ENCODE measurements at regions not wholly inside any gene's neighbourhood (a gene's known extent, or its start where the extent isn't known, plus 50 kb on each side); places are given as distances from the start of the nearest gene placed in this dataset.

- intact Hi-C loops (cut with micrococcal nuclease), result no loop called here
- Mint-ChIP-seq H3K27ac (ENCODE audit: low read depth, unreplicated experiment) (no peak overlapping the region), H3K4me3 (ENCODE audit: unreplicated experiment) (no peak overlapping the region), H3K36me3 (ENCODE audit: insufficient read depth, unreplicated experiment) (no peaks in the 10 kb centered on the region), H3K4me1 (ENCODE audit: insufficient read depth, unreplicated experiment) (peaks cover 13% of the 10 kb centered on the region), H3K27me3 (ENCODE audit: insufficient read depth, unreplicated experiment) (no peaks in the 10 kb centered on the region), H3K9me3 (ENCODE audit: unreplicated experiment) (no peaks in the 10 kb centered on the region)
- ChIA-PET CTCF (interaction anchor here (0.7 kb wide), 2 partner anchors 136 to 558 kb away, joined by 3 read pairs; no protein-coding TSS in a partner anchor), POLR2A (no interaction called here)
- BruUV-seq (replicated peaks), result no TSS peak
- DNase-seq (ENCODE audit: unreplicated experiment), result no peak
- TF ChIP-seq CTCF (IDR thresholded peaks at IDR 0.05; ENCODE audit: unreplicated experiment), result no peak
These were observed 729.0 kb downstream of the EPHA4 start for GRCh38 chr2:220842901-220843665.

GRCh38 chr2:220845766-220846273 is 726.3 kb downstream of the EPHA4 start:
- CTCF ChIA-PET, result no interaction called here
- Mint-ChIP-seq H3K36me3 (ENCODE audit: insufficient read depth, unreplicated experiment) (no peaks in the 10 kb centered on the region), H3K9me3 (ENCODE audit: unreplicated experiment) (no peaks in the 10 kb centered on the region), H3K27ac (ENCODE audit: low read depth, unreplicated experiment) (no peak overlapping the region), H3K27me3 (ENCODE audit: insufficient read depth, unreplicated experiment) (no peaks in the 10 kb centered on the region), H3K4me1 (ENCODE audit: insufficient read depth, unreplicated experiment) (peaks cover 15% of the 10 kb centered on the region), H3K4me3 (ENCODE audit: unreplicated experiment) (no peak overlapping the region)
- no peak for DNase-seq (ENCODE audit: unreplicated experiment)
- no TSS peak for BruUV-seq (replicated peaks)
- TF ChIP-seq CTCF (IDR thresholded peaks at IDR 0.05; ENCODE audit: unreplicated experiment), result no peak
- intact Hi-C loops (cut with micrococcal nuclease), result no loop called here
- POLR2A ChIA-PET, result interaction anchor here (1.2 kb wide), 1 partner anchor 53 kb away, joined by 4 read pairs; no protein-coding TSS in a partner anchor

- Mint-ChIP-seq H3K36me3 (ENCODE audit: insufficient read depth, unreplicated experiment) (no peaks in the 10 kb centered on the region), H3K27me3 (ENCODE audit: insufficient read depth, unreplicated experiment) (no peaks in the 10 kb centered on the region), H3K9me3 (ENCODE audit: unreplicated experiment) (no peaks in the 10 kb centered on the region), H3K4me1 (ENCODE audit: insufficient read depth, unreplicated experiment) (peaks cover 15% of the 10 kb centered on the region), H3K4me3 (ENCODE audit: unreplicated experiment) (no peak overlapping the region), H3K27ac (ENCODE audit: low read depth, unreplicated experiment) (no peak overlapping the region)
- ChIA-PET POLR2A (interaction anchor here (0.7 to 1.2 kb wide), 2 partner anchors 54 to 771 kb away, joined by 3 to 4 read pairs; no protein-coding TSS in a partner anchor), CTCF (interaction anchor here (1.2 kb wide), 1 partner anchor 1111 kb away, joined by 4 read pairs; no protein-coding TSS in a partner anchor)
- intact Hi-C loops (cut with micrococcal nuclease), result no loop called here
- DNase-seq (ENCODE audit: unreplicated experiment), result peak; percentile 20
- TF ChIP-seq CTCF (IDR thresholded peaks at IDR 0.05; ENCODE audit: unreplicated experiment), result no peak
- BruUV-seq (replicated peaks), result no TSS peak
These were observed 725.1 kb downstream of the EPHA4 start for GRCh38 chr2:220847006-220847405.

- ChIA-PET POLR2A (interaction anchor here (0.5 to 0.7 kb wide), 2 partner anchors 771 to 1067 kb away, joined by 3 read pairs; no protein-coding TSS in a partner anchor), CTCF (interaction anchor here (0.6 to 1.2 kb wide), 3 partner anchors 61 to 1390 kb away, joined by 3 to 4 read pairs (median 3); no protein-coding TSS in a partner anchor)
- Mint-ChIP-seq H3K27ac (ENCODE audit: low read depth, unreplicated experiment) (no peak overlapping the region), H3K36me3 (ENCODE audit: insufficient read depth, unreplicated experiment) (no peaks in the 10 kb centered on the region), H3K9me3 (ENCODE audit: unreplicated experiment) (no peaks in the 10 kb centered on the region), H3K4me1 (ENCODE audit: insufficient read depth, unreplicated experiment) (peaks cover 15% of the 10 kb centered on the region), H3K4me3 (ENCODE audit: unreplicated experiment) (no peak overlapping the region), H3K27me3 (ENCODE audit: insufficient read depth, unreplicated experiment) (no peaks in the 10 kb centered on the region)
- peak; percentile 75 for DNase-seq (ENCODE audit: unreplicated experiment)
- no peak for TF ChIP-seq CTCF (IDR thresholded peaks at IDR 0.05; ENCODE audit: unreplicated experiment)
- BruUV-seq (replicated peaks), result no TSS peak
- intact Hi-C loops (cut with micrococcal nuclease), result no loop called here
These were observed 724.5 kb downstream of the EPHA4 start for GRCh38 chr2:220847589-220847988.
